Prostate gland (tissue), 2 donors: ENCODE measurements at regions not wholly inside any gene's neighbourhood (a gene's known extent, or its start where the extent isn't known, plus 50 kb on each side); places are given as distances from the start of the nearest gene placed in this dataset.

Experiments
- DNase-seq: peaks from one replicate; pipeline ENCODE4 v3.0.0-alpha.2; 2019; ENCODE audit warnings: low spot score
- H3K27ac ChIP-seq, 2 donors: fragments of 200-600 bp; sonication (generic); 2 replicates each; pipeline ENCODE4 v1.5.1; 2017 to 2019
- H3K27me3 ChIP-seq: fragments of 200-600 bp; sonication (generic); replicated peaks from 2 replicates; pipeline ENCODE4 v1.5.1; 2019; ENCODE audit not compliant: insufficient read depth
- H3K36me3 ChIP-seq, 2 donors: fragments of 200-600 bp; sonication (generic); 1 replicate in 1 of 2; 2 replicates in 1 of 2; pipeline versions ENCODE4 v1.5.1 to v1.8.1; 2017 to 2019
- H3K4me1 ChIP-seq: fragments of 200-600 bp; sonication (generic); replicated peaks from 2 replicates; pipeline ENCODE4 v1.5.1; 2019
- H3K4me3 ChIP-seq, 2 donors: fragments of 200-600 bp; sonication (generic); 2 replicates each; pipeline ENCODE4 v1.5.1; 2017 to 2019
- H3K9me3 ChIP-seq: fragments of 200-600 bp; sonication (generic); 2 replicates; pipeline ENCODE4 v1.5.1; 2017
- CTCF ChIP-seq, 4 experiments: fragments of 200-600 bp in 2 of 4; fragments of 450-650 bp in 2 of 4; sonication (generic) in 2 of 4; IDR thresholded peaks; 1 replicate in 3 of 4; 2 replicates in 1 of 4; pipeline ENCODE4 v1.5.1; 2016 to 2019; ENCODE audit warnings: antibody characterized with exemption in 4 of 4, mild to moderate bottlenecking in 2 of 4, moderate library complexity in 2 of 4
- POLR2A ChIP-seq: fragments of 450-650 bp; IDR thresholded peaks from one replicate; pipeline ENCODE4 v1.6.1; 2016; ENCODE audit warnings: antibody characterized with exemption, mild to moderate bottlenecking
- POLR2AphosphoS5 ChIP-seq: sonication (generic); formaldehyde crosslinking; IDR thresholded peaks from one replicate; pipeline ENCODE4 v1.6.1; 2017; ENCODE audit warnings: antibody characterized with exemption
- WGBS: methylation state at CpG from one replicate; pipeline ENCODE4 v1.1.5; 2018; 5-methylcytosine and 5-hydroxymethylcytosine counted together
- intact Hi-C: fragments of 100-400 bp; cut with DNase I; formaldehyde crosslinking; loops from one replicate; pipeline ENCODE4 v1.14.2; 2022

GRCh38 chr16:65218348-65218747 is 96.5 kb upstream of the CDH11 start:
- 77% methylated on average over 3 of the region's 3 CpGs for WGBS
- H3K4me1 ChIP-seq = no peaks in the 10 kb centered on the region
- no peak for DNase-seq
- no peaks in the 10 kb centered on the region for H3K36me3 ChIP-seq
- TF ChIP-seq CTCF (IDR thresholded peaks at IDR 0.05) = no peak
- TF ChIP-seq POLR2A = no peak
- no peak for TF ChIP-seq POLR2AphosphoS5
- no peak overlapping the region for H3K4me3 ChIP-seq
- H3K9me3 ChIP-seq = no peaks in the 10 kb centered on the region
- intact Hi-C loops = no loop called here
- H3K27ac ChIP-seq = no peak overlapping the region
- no peaks in the 10 kb centered on the region for H3K27me3 ChIP-seq

GRCh38 chr16:65213866-65214595 is 92.2 kb upstream of the CDH11 start:
- Histone ChIP-seq H3K9me3 (no peaks in the 10 kb centered on the region), H3K27ac (no peak overlapping the region), H3K4me3 (no peak overlapping the region), H3K4me1 (no peaks in the 10 kb centered on the region), H3K27me3 (no peaks in the 10 kb centered on the region), H3K36me3 (no peaks in the 10 kb centered on the region)
- WGBS = 43% methylated on average over 4 of the region's 4 CpGs
- TF ChIP-seq POLR2AphosphoS5 (no peak), CTCF (IDR thresholded peaks at IDR 0.05) (no peak), POLR2A (no peak)
- no peak for DNase-seq
- intact Hi-C loops = no loop called here

GRCh38 chr16:65212791-65213190 is 90.9 kb upstream of the CDH11 start:
- intact Hi-C loops = no loop called here
- DNase-seq = no peak
- H3K36me3 ChIP-seq = no peaks in the 10 kb centered on the region
- no peaks in the 10 kb centered on the region for H3K9me3 ChIP-seq
- H3K27me3 ChIP-seq = no peaks in the 10 kb centered on the region
- 88% methylated on average over 5 of the region's 5 CpGs for WGBS
- H3K27ac ChIP-seq = no peak overlapping the region
- H3K4me1 ChIP-seq = no peaks in the 10 kb centered on the region
- H3K4me3 ChIP-seq = no peak overlapping the region
- no peak for TF ChIP-seq POLR2AphosphoS5
- TF ChIP-seq CTCF (IDR thresholded peaks at IDR 0.05) = no peak
- no peak for TF ChIP-seq POLR2A

GRCh38 chr16:65212240-65212639 is 90.4 kb upstream of the CDH11 start:
- Histone ChIP-seq H3K4me1 (no peaks in the 10 kb centered on the region), H3K27me3 (no peaks in the 10 kb centered on the region), H3K4me3 (no peak overlapping the region), H3K27ac (no peak overlapping the region), H3K9me3 (no peaks in the 10 kb centered on the region), H3K36me3 (no peaks in the 10 kb centered on the region)
- DNase-seq = no peak
- 91% methylated on average over 6 of the region's 6 CpGs for WGBS
- intact Hi-C loops = no loop called here
- no peak for TF ChIP-seq POLR2AphosphoS5
- no peak for TF ChIP-seq CTCF (IDR thresholded peaks at IDR 0.05)
- no peak for TF ChIP-seq POLR2A

GRCh38 chr16:65202461-65202860 is 80.6 kb upstream of the CDH11 start:
- Histone ChIP-seq H3K4me3 (no peak overlapping the region), H3K27ac (no peak overlapping the region), H3K4me1 (no peaks in the 10 kb centered on the region), H3K9me3 (no peaks in the 10 kb centered on the region), H3K27me3 (no peaks in the 10 kb centered on the region), H3K36me3 (no peaks in the 10 kb centered on the region)
- DNase-seq = no peak
- no peak for TF ChIP-seq CTCF (IDR thresholded peaks at IDR 0.05)
- no peak for TF ChIP-seq POLR2A
- no peak for TF ChIP-seq POLR2AphosphoS5
- intact Hi-C loops = no loop called here
- WGBS = 96% methylated on average over 1 of the region's 1 CpG
